Body of pancreas (tissue), 4 donors: ENCODE measurements at regions not wholly inside any gene's neighbourhood (a gene's known extent, or its start where the extent isn't known, plus 50 kb on each side); places are given as distances from the start of the nearest gene placed in this dataset.

ENCODE experiments used
- CTCF ChIP-seq, 7 experiments: fragments of 450-650 bp in 4 of 7; fragments of 200-600 bp in 3 of 7; sonication (generic) in 3 of 7; IDR thresholded peaks; one replicate each; pipeline ENCODE4 v1.5.1; 2016 to 2019; ENCODE audit warnings: antibody characterized with exemption in 7 of 7
- POLR2A ChIP-seq, 3 donors: fragments of 450-650 bp; IDR thresholded peaks; one replicate each; pipeline ENCODE4 v1.6.1; 2016; ENCODE audit warnings: antibody characterized with exemption in 3 of 3, mild to moderate bottlenecking in 2 of 3

DNA sequence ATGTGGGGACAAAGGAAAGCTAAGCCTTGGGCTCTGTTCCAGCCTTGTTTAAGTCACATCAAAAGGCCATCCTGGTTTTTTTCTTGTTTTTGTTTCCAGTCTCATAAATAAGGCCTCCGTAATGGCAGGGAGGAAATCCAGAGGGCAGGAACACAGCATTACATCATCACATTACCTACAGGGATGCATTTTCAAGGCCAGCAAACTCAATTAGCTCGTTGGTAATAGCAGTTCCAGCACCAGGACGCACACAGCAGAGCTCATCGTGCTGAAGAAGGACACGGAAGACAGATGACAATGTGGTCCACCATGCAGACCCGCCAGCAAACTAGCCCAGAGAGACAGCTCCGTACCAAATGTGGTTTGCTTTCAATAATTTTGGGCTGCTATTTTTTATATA is 1209.2 kb downstream of the TYW1 start:
- no peak for TF ChIP-seq CTCF (IDR thresholded peaks at IDR 0.05)
- no peak for TF ChIP-seq POLR2A (IDR thresholded peaks at IDR 0.05)
